D721Med (cell line): ENCODE measurements at regions not wholly inside any gene's neighbourhood (a gene's known extent, or its start where the extent isn't known, plus 50 kb on each side); places are given as distances from the start of the nearest gene placed in this dataset.

ENCODE experiments used
- DNase-seq: peaks from one replicate; pipeline ENCODE4 v3.0.0; 2011; ENCODE audit warnings: low spot score; ENCODE audit not compliant: insufficient read length
- FAIRE-seq: peaks from 2 replicates; lab custom pipeline; 2011; peaks lifted over from hg19 to GRCh38; lab: Jason Lieb, UNC
- TF ChIP-seq, protein P1 (sequence below): IDR thresholded peaks from 2 replicates; pipeline ENCODE4 v1.5.1; 2012; ENCODE audit warnings: mild to moderate bottlenecking, control low read depth; ENCODE audit not compliant: insufficient read depth; ENCODE audit errors: missing control alignments

GRCh38 chr6:120405947-120406346 is 928.3 kb downstream of the TBC1D32 start:
- DNase-seq, result no peak
- FAIRE-seq, result no peak
- TF ChIP-seq, protein P1, sequence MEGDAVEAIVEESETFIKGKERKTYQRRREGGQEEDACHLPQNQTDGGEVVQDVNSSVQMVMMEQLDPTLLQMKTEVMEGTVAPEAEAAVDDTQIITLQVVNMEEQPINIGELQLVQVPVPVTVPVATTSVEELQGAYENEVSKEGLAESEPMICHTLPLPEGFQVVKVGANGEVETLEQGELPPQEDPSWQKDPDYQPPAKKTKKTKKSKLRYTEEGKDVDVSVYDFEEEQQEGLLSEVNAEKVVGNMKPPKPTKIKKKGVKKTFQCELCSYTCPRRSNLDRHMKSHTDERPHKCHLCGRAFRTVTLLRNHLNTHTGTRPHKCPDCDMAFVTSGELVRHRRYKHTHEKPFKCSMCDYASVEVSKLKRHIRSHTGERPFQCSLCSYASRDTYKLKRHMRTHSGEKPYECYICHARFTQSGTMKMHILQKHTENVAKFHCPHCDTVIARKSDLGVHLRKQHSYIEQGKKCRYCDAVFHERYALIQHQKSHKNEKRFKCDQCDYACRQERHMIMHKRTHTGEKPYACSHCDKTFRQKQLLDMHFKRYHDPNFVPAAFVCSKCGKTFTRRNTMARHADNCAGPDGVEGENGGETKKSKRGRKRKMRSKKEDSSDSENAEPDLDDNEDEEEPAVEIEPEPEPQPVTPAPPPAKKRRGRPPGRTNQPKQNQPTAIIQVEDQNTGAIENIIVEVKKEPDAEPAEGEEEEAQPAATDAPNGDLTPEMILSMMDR, result peak; percentile 29

- FAIRE-seq (no peak), DNase-seq (no peak)
- TF ChIP-seq, protein P1, result no peak
These were observed 938.5 kb downstream of the TBC1D32 start for GRCh38 chr6:120395784-120396183.

DNA sequence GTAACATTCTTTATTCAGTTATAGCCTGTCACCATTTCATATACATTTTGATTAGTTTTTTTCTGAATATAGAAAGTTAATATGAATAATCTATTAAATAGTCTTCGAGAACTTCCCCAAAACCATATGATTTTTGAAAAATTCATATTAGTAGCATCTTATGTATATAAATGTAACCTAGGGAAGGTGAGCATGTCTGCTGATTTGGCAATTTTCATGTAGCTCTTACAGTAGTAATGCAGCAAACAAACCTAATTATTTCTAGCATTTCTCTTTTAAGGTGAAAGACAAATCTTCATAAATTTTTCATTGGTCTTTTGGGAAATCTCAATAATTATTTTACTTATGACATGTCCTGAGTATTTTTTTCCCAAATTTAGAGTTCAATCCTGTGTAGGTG is 939.0 kb downstream of the TBC1D32 start:
- TF ChIP-seq, protein P1, result no peak
- FAIRE-seq (no peak), DNase-seq (no peak)

GRCh38 chr6:120392941-120393340 is 941.3 kb downstream of the TBC1D32 start:
- DNase-seq (no peak), FAIRE-seq (no peak)
- TF ChIP-seq, protein P1, result no peak

DNA sequence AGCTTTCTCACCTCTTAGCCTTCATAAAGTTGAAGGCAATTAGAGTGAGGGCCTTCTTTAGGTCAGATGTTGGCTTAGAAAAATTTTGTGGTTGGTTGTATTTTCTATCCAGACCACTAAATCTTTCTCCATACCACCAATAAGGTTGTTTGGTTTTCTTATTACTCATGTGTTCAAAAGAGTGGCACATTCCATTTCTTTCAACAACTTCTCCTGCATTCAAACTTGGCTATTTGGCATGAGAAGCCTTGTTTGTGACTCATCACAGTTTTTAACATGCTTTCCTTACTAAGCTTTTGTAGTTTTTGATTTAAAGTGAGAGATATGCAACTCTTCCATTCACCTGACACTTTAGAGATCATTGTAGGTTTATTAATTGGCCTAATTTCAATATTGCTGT is 949.6 kb downstream of the TBC1D32 start:
- no peak for DNase-seq
- FAIRE-seq, result peak; percentile 21
- TF ChIP-seq, protein P1, result no peak

GRCh38 chr6:120383681-120384080 is 950.6 kb downstream of the TBC1D32 start:
- TF ChIP-seq, protein P1, result no peak
- no peak for FAIRE-seq
- no peak for DNase-seq

- peak; percentile 41 for FAIRE-seq
- TF ChIP-seq, protein P1, result peak; percentile 86
- DNase-seq, result no peak
These were observed 955.6 kb downstream of the TBC1D32 start for GRCh38 chr6:120378582-120379220.
